Erythroblast (primary cell): ENCODE measurements at regions not wholly inside any gene's neighbourhood (a gene's known extent, or its start where the extent isn't known, plus 50 kb on each side); places are given as distances from the start of the nearest gene placed in this dataset.
A peak's percentile ranks its signal among the peaks of the same experiment; 100 is the strongest.

Experiments used
- DNase-seq, 2 experiments: peaks; one replicate each; lab custom pipeline; 2025; lab: John Stamatoyannopoulos, UW
- GATA1 ChIP-seq: IDR thresholded peaks from 2 replicates; pipeline ENCODE4 v1.6.1; 2011; ENCODE audit warnings: low read depth, mild to moderate bottlenecking, control low read depth, low read length, moderate library complexity
- POLR2A ChIP-seq: IDR thresholded peaks from 2 replicates; pipeline ENCODE4 v1.6.1; 2011; ENCODE audit warnings: mild to moderate bottlenecking, low read length

- TF ChIP-seq GATA1 (no peak), POLR2A (no peak)
- DNase-seq = no peak
These were observed 216.6 kb downstream of the SH3BP4 start for GRCh38 chr2:235168174-235168979.

- DNase-seq = no peak
- TF ChIP-seq POLR2A = no peak
- TF ChIP-seq GATA1 = no peak
These were observed 218.2 kb downstream of the SH3BP4 start for GRCh38 chr2:235170016-235170415.

GRCh38 chr2:235170536-235171521, 219.0 kb downstream of the SH3BP4 start:
- no peak for DNase-seq
- TF ChIP-seq GATA1 (no peak), POLR2A (no peak)

GRCh38 chr2:235171550-235172031, 219.8 kb downstream of the SH3BP4 start:
- peak in 1 of 2 experiments; percentile 17 for DNase-seq

GRCh38 chr2:235180642-235181041, 228.8 kb downstream of the SH3BP4 start:
- TF ChIP-seq GATA1 = no peak
- TF ChIP-seq POLR2A = no peak
- DNase-seq = no peak

More at GRCh38 chr2:235171550-235172031, 219.8 kb downstream of the SH3BP4 start:
- no peak for TF ChIP-seq POLR2A

- TF ChIP-seq POLR2A (no peak), GATA1 (no peak)
- no peak for DNase-seq
These were observed 232.0 kb downstream of the SH3BP4 start for GRCh38 chr2:235183786-235184185.

GRCh38 chr2:235187806-235188205, 236.0 kb downstream of the SH3BP4 start:
- no peak for DNase-seq
- no peak for TF ChIP-seq POLR2A
- no peak for TF ChIP-seq GATA1

- TF ChIP-seq GATA1 (no peak), POLR2A (no peak)
These were observed 239.7 kb downstream of the SH3BP4 start for GRCh38 chr2:235191486-235191885.

GRCh38 chr2:235191978-235192377, 240.2 kb downstream of the SH3BP4 start:
- DNase-seq = no peak
- TF ChIP-seq POLR2A (no peak), GATA1 (no peak)

More at GRCh38 chr2:235191486-235191885, 239.7 kb downstream of the SH3BP4 start:
- no peak for DNase-seq

- TF ChIP-seq POLR2A (no peak), GATA1 (no peak)
- no peak for DNase-seq
These were observed 242.5 kb downstream of the SH3BP4 start for GRCh38 chr2:235194351-235194750.

GRCh38 chr2:235194836-235195235, 243.0 kb downstream of the SH3BP4 start:
- no peak for DNase-seq
- TF ChIP-seq GATA1 (no peak), POLR2A (no peak)

- no peak for DNase-seq
- TF ChIP-seq POLR2A = no peak
- TF ChIP-seq GATA1 = no peak
These were observed 244.1 kb downstream of the SH3BP4 start for GRCh38 chr2:235195921-235196320.

GRCh38 chr2:235199128-235199527, 247.3 kb downstream of the SH3BP4 start:
- DNase-seq = no peak
- TF ChIP-seq POLR2A = no peak

- no peak for TF ChIP-seq GATA1
- DNase-seq = no peak
These were observed 248.4 kb downstream of the SH3BP4 start for GRCh38 chr2:235200216-235200615.

GRCh38 chr2:235201756-235202155, 249.9 kb downstream of the SH3BP4 start:
- TF ChIP-seq GATA1 (no peak), POLR2A (no peak)

More at GRCh38 chr2:235201756-235202155, 249.9 kb downstream of the SH3BP4 start:
- DNase-seq = no peak
